Mesenchymal stem cell (in vitro differentiated cells and primary cell): ENCODE measurements at regions not wholly inside any gene's neighbourhood (a gene's known extent, or its start where the extent isn't known, plus 50 kb on each side); places are given as distances from the start of the nearest gene placed in this dataset.

Experiments
- DNase-seq: peaks from one replicate; pipeline ENCODE4 v3.0.0-alpha.2; 2013
- H2AFZ ChIP-seq: one replicate; pipeline ENCODE4 v1.6.1; 2013; ENCODE audit warnings: low read depth, mild to moderate bottlenecking, control low read depth, inconsistent platforms, low read length, moderate library complexity
- H2AK5ac ChIP-seq: 2 replicates; pipeline ENCODE4 v1.6.1; 2013; ENCODE audit warnings: low read length, moderate library complexity, mild to moderate bottlenecking, inconsistent platforms; ENCODE audit not compliant: severe bottlenecking
- H2BK120ac ChIP-seq: one replicate; pipeline ENCODE4 v1.6.1; 2013; ENCODE audit warnings: low read depth, mild to moderate bottlenecking, inconsistent platforms, low read length, moderate library complexity
- H2BK12ac ChIP-seq, 2 experiments: one replicate each; pipeline ENCODE4 v1.6.1; 2013; ENCODE audit warnings: inconsistent platforms in 2 of 2, low read length in 2 of 2, mild to moderate bottlenecking in 2 of 2, moderate library complexity in 2 of 2, control low read depth in 1 of 2
- H2BK15ac ChIP-seq: one replicate; pipeline ENCODE4 v1.6.1; 2013; ENCODE audit warnings: mild to moderate bottlenecking, low read depth, inconsistent platforms; ENCODE audit not compliant: poor library complexity, severe bottlenecking
- H2BK5ac ChIP-seq: 2 replicates; pipeline ENCODE4 v1.6.1; 2013; ENCODE audit warnings: low read depth, mild to moderate bottlenecking, low read length, control low read depth, inconsistent platforms; ENCODE audit not compliant: poor library complexity, severe bottlenecking
- H3K14ac ChIP-seq, 2 experiments: one replicate each; pipeline ENCODE4 v1.6.1; 2013; ENCODE audit warnings: inconsistent platforms in 2 of 2, low read length in 2 of 2, control low read depth in 1 of 2, mild to moderate bottlenecking in 1 of 2, moderate library complexity in 1 of 2
- H3K18ac ChIP-seq, 2 experiments: one replicate each; pipeline ENCODE4 v1.6.1; 2013; ENCODE audit warnings: inconsistent platforms in 2 of 2, low read length in 2 of 2, control low read depth in 1 of 2, low read depth in 1 of 2, mild to moderate bottlenecking in 1 of 2
- H3K23ac ChIP-seq, 2 experiments: one replicate each; pipeline ENCODE4 v1.6.1; 2013; ENCODE audit warnings: inconsistent platforms in 2 of 2, low read length in 2 of 2, mild to moderate bottlenecking in 2 of 2, moderate library complexity in 2 of 2, control low read depth in 1 of 2
- H3K27ac ChIP-seq: 2 replicates; pipeline ENCODE4 v1.5.1; 2013; ENCODE audit warnings: mild to moderate bottlenecking, moderate library complexity, low read length, control low read depth, inconsistent platforms; ENCODE audit not compliant: poor library complexity, severe bottlenecking
- H3K27me3 ChIP-seq, 2 experiments: 2 replicates each; pipeline versions ENCODE4 v1.6.1 to v1.7.0; 2013; ENCODE audit warnings: low read length in 2 of 2, mild to moderate bottlenecking in 2 of 2, moderate library complexity in 2 of 2, control low read depth in 1 of 2, inconsistent platforms in 1 of 2; ENCODE audit not compliant: control insufficient read depth in 1 of 2, insufficient read depth in 1 of 2
- H3K36me3 ChIP-seq, 2 experiments: 2 replicates each; pipeline versions ENCODE4 v1.6.1 to v1.7.0; 2013; ENCODE audit warnings: low read length in 2 of 2, control low read depth in 1 of 2, inconsistent platforms in 1 of 2, low read depth in 1 of 2, mild to moderate bottlenecking in 1 of 2; ENCODE audit not compliant: insufficient read depth in 2 of 2, control insufficient read depth in 1 of 2
- H3K4ac ChIP-seq, 2 experiments: one replicate each; pipeline ENCODE4 v1.6.1; 2013; ENCODE audit warnings: inconsistent platforms in 2 of 2, low read length in 2 of 2, mild to moderate bottlenecking in 2 of 2, moderate library complexity in 2 of 2, control low read depth in 1 of 2, low read depth in 1 of 2
- H3K4me1 ChIP-seq: 2 replicates; pipeline ENCODE4 v1.6.1; 2013; ENCODE audit warnings: low read depth, low read length, control low read depth; ENCODE audit not compliant: control insufficient read depth, insufficient read depth
- H3K4me2 ChIP-seq: 2 replicates; pipeline ENCODE4 v1.6.1; 2013; ENCODE audit warnings: low read length, mild to moderate bottlenecking, inconsistent platforms; ENCODE audit not compliant: poor library complexity, severe bottlenecking
- H3K4me3 ChIP-seq, 2 experiments: 2 replicates each; pipeline versions ENCODE4 v1.5.1 to v1.7.0; 2013; ENCODE audit warnings: low read length in 2 of 2, mild to moderate bottlenecking in 2 of 2, control low read depth in 1 of 2, low read depth in 1 of 2; ENCODE audit not compliant: insufficient read depth in 1 of 2
- H3K79me1 ChIP-seq: replicated peaks from 2 replicates; pipeline ENCODE4 v1.6.1; 2013; ENCODE audit warnings: mild to moderate bottlenecking, control low read depth, low read length, inconsistent platforms; ENCODE audit not compliant: poor library complexity, severe bottlenecking
- H3K9ac ChIP-seq: 2 replicates; pipeline ENCODE4 v1.7.0; 2013; ENCODE audit warnings: mild to moderate bottlenecking, low read length, moderate library complexity
- H3K9me3 ChIP-seq: 2 replicates; pipeline ENCODE4 v1.7.0; 2013; ENCODE audit warnings: mild to moderate bottlenecking, low read length; ENCODE audit not compliant: control insufficient read depth
- H4K8ac ChIP-seq: one replicate; pipeline ENCODE4 v1.6.1; 2013; ENCODE audit warnings: inconsistent platforms, mild to moderate bottlenecking, low read length, moderate library complexity
- H4K91ac ChIP-seq: one replicate; pipeline ENCODE4 v1.6.1; 2013; ENCODE audit warnings: mild to moderate bottlenecking, low read length, inconsistent platforms
- WGBS: methylation state at CpG from one replicate; pipeline ENCODE4 v1.1.7; 2013; ENCODE audit warnings: mixed read lengths; 5-methylcytosine and 5-hydroxymethylcytosine counted together

DNA sequence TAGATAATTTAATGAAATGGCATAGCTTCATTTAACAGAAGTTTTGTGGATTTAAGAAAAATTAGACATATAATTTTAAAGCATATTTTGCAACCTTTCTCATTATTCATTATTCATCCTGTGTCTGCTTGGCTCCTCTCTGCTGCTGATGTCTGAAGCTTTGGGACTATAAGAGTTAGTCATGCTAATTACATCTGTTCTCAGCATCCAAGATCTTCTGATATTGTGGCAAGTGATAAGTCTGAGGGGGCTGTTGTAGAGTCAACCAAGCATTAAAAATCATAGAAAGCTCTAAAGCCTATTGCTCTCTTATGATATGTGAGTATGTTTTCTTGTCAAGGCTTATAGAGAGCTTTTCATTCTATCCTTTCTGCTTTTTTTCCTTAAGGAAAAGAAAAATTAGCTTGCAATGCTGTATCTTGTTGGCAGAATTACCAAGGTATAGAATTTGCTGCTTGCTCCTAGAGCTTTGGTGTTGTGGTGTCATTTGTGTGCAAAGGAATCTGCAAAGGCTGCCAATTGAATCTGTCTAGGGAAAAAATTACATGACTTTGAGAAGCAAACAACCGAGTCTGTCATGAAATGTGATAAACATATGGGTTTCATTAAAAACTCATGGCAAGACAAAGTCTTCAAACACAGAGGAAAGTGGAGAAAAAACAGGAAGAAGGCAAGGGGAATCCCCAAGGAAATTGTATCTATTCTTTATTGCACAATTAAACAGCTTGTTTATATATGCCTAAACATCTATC is 156.1 kb upstream of the DAB2 start:
- Histone ChIP-seq H3K4me1 (no peaks in the 10 kb centered on the region), H2AFZ (no peak overlapping the region), H2BK15ac (no peak overlapping the region), H3K4ac (no peak overlapping the region), H3K27me3 (no peaks in the 10 kb centered on the region), H3K4me2 (no peak overlapping the region), H3K14ac (no peak overlapping the region), H3K9ac (peak overlapping the region; percentile 16), H3K9me3 (no peaks in the 10 kb centered on the region), H3K18ac (no peak overlapping the region), H3K27ac (no peak overlapping the region), H2BK12ac (no peak overlapping the region), H2AK5ac (no peak overlapping the region), H2BK5ac (no peak overlapping the region), H3K36me3 (no peaks in the 10 kb centered on the region), H3K4me3 (no peak overlapping the region), H2BK120ac (no peak overlapping the region), H3K79me1 (no peaks in the 10 kb centered on the region), H3K23ac (no peak overlapping the region), H4K8ac (no peak overlapping the region), H4K91ac (no peak overlapping the region)
- peak; percentile 49 for DNase-seq
- WGBS: 20% methylated on average over 1 of the region's 1 CpG

DNA sequence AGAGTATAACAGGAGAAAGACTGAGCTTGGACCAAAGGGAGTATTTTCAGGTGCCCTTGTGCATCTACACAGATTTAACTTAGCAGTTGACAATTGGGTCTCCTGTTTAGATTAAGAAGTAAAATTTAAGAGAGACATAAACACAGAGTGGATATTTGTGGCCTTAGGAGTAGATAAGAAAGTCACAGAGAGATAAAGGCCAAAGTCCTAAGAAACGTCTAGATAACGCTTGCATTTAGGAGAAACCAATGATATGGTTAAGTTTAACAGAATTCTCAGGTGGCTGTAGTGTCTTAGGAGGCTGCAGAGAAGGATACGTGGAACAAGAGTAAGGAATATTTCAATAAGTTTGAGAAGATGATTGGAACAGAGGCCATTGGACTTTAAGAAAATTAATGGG is 155.0 kb upstream of the DAB2 start:
- WGBS: 69% methylated on average over 3 of the region's 3 CpGs

DNA sequence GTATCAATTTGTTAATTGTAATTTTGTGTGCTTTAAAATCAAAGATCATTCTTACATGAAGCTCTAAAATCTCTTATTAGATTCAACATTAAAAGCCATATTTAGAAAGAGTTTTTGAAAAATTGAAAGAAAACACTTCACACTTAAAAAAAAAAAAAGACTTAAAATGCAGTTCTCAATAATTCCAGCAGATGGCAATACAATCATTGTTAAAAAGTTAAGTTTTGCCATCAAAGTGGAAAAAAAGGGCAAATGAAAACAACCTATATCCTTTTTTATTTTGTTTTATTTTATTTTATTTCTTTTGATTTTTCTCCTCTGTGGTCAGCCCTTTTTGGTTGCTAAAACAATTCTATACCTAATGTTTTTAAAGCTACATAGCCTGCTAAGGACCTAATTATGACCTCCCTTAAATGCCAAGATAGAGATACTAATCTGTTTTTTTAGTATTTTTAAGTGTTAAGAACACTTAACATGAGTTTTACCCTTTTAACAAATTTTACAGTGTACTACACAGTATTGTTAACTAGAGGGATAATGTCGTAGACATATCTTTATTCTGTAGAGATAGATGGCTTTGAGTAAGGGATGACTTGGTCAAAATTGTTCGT is 154.2 kb upstream of the DAB2 start:
- H3K79me1 ChIP-seq: no peaks in the 10 kb centered on the region
- no peak overlapping the region for H2AK5ac ChIP-seq
- H3K4me3 ChIP-seq: no peak overlapping the region
- WGBS: 79% methylated on average over 2 of the region's 2 CpGs
- H3K27ac ChIP-seq: no peak overlapping the region
- no peak overlapping the region for H2BK120ac ChIP-seq
- H3K4me1 ChIP-seq: no peaks in the 10 kb centered on the region
- no peak overlapping the region for H3K4ac ChIP-seq
- no peak overlapping the region for H3K4me2 ChIP-seq
- no peak overlapping the region for H4K8ac ChIP-seq
- no peak overlapping the region for H4K91ac ChIP-seq
- H2BK15ac ChIP-seq: no peak overlapping the region
- no peak overlapping the region for H3K14ac ChIP-seq
- no peak overlapping the region for H2AFZ ChIP-seq
- peak overlapping the region; percentile 23 for H3K9ac ChIP-seq
- H3K9me3 ChIP-seq: no peaks in the 10 kb centered on the region
- H3K23ac ChIP-seq: no peak overlapping the region
- no peak overlapping the region for H3K18ac ChIP-seq
- H2BK12ac ChIP-seq: no peak overlapping the region
- H3K27me3 ChIP-seq: no peaks in the 10 kb centered on the region
- H3K36me3 ChIP-seq: no peaks in the 10 kb centered on the region
- H2BK5ac ChIP-seq: no peak overlapping the region
- DNase-seq: peak; percentile 39

More for the DNA sequence above, 155.0 kb upstream of the DAB2 start:
- no peak overlapping the region for H3K4me3 ChIP-seq
- no peaks in the 10 kb centered on the region for H3K27me3 ChIP-seq
- H3K4ac ChIP-seq: no peak overlapping the region
- H3K79me1 ChIP-seq: no peaks in the 10 kb centered on the region
- no peak overlapping the region for H4K91ac ChIP-seq
- no peak overlapping the region for H2BK15ac ChIP-seq
- no peak overlapping the region for H4K8ac ChIP-seq
- peak overlapping the region; percentile 23 for H3K9ac ChIP-seq
- no peak overlapping the region for H3K4me2 ChIP-seq
- no peak overlapping the region for H2BK120ac ChIP-seq
- H2BK5ac ChIP-seq: no peak overlapping the region
- no peak overlapping the region for H3K27ac ChIP-seq
- no peak overlapping the region for H2AFZ ChIP-seq
- H2BK12ac ChIP-seq: no peak overlapping the region
- no peak overlapping the region for H3K23ac ChIP-seq
- no peaks in the 10 kb centered on the region for H3K36me3 ChIP-seq
- no peak for DNase-seq
- H2AK5ac ChIP-seq: no peak overlapping the region
- H3K18ac ChIP-seq: no peak overlapping the region
- H3K9me3 ChIP-seq: no peaks in the 10 kb centered on the region
- H3K4me1 ChIP-seq: no peaks in the 10 kb centered on the region
- H3K14ac ChIP-seq: no peak overlapping the region

DNA sequence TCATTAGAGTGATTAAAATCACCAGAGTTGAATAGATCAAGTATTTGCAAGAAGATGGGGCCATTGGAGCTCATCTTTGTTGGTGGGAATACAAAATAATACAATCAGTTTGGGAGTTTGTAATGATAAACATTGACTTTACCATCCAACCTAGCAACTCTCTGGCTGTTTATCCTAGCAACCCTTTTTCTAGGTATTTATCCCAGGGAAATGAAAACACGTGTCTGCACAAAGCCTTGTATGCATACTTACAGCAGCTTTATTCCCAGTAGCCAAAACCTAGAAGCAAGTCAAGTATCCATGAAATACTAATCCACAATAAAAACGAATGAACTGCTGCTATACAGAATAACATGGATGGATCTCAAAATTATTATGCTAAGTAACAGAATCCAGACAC is 152.7 kb upstream of the DAB2 start:
- Histone ChIP-seq H2BK5ac (no peak overlapping the region), H2BK120ac (no peak overlapping the region), H4K8ac (no peak overlapping the region), H3K4me3 (no peak overlapping the region), H3K23ac (no peak overlapping the region), H3K36me3 (no peaks in the 10 kb centered on the region), H3K27ac (no peak overlapping the region), H2BK15ac (no peak overlapping the region), H4K91ac (no peak overlapping the region), H3K18ac (no peak overlapping the region), H3K27me3 (no peaks in the 10 kb centered on the region), H3K9ac (no peak overlapping the region), H3K14ac (no peak overlapping the region), H2AK5ac (no peak overlapping the region), H3K4me1 (no peaks in the 10 kb centered on the region), H2AFZ (no peak overlapping the region), H3K79me1 (no peaks in the 10 kb centered on the region), H3K9me3 (no peaks in the 10 kb centered on the region), H3K4me2 (no peak overlapping the region), H2BK12ac (no peak overlapping the region), H3K4ac (no peak overlapping the region)
- 33% methylated on average over 1 of the region's 2 CpGs for WGBS
- peak; percentile 6 for DNase-seq
